ENCODE measurements at regions not wholly inside any gene's neighbourhood (a gene's known extent, or its start where the extent isn't known, plus 50 kb on each side); places are given as distances from the start of the nearest gene placed in this dataset.

- ATAC-seq (ENCODE audit: low read depth) (no peak), DNase-seq (no peak)
- POLR2A ChIA-PET (ENCODE audit: unreplicated experiment), result no interaction called here
- Histone ChIP-seq H3K9me3 (ENCODE audit: control insufficient read depth, insufficient read depth, low read length) (no peaks in the 10 kb centered on the region), H2AK5ac (ENCODE audit: low read depth, low read length) (no peak overlapping the region), H3K4me2 (ENCODE audit: low read depth, low read length) (no peak overlapping the region), H3K4me3 (ENCODE audit: insufficient read depth, low read depth, low read length) (no peak overlapping the region), H2BK20ac (ENCODE audit: low read depth, low read length) (no peak overlapping the region), H3K14ac (replicated peaks; ENCODE audit: low read depth, low read length) (no peak overlapping the region), H2BK120ac (ENCODE audit: low read depth, low read length) (no peak overlapping the region), H3K4ac (ENCODE audit: low read depth, low read length) (no peak overlapping the region), H4K20me1 (ENCODE audit: insufficient read depth, low read length) (no peaks in the 10 kb centered on the region), H3K4me1 (ENCODE audit: control insufficient read depth, insufficient read depth, low read length) (no peaks in the 10 kb centered on the region), H3K9ac (ENCODE audit: low read depth, low read length) (no peak overlapping the region), H3K9me1 (ENCODE audit: insufficient read depth, low read length) (no peaks in the 10 kb centered on the region), H4K5ac (ENCODE audit: low read depth, low read length) (no peak overlapping the region), H3K79me1 (ENCODE audit: low read depth in 1 of 2, low read length in 2 of 2) (no peaks in the 10 kb centered on the region), H3K23ac (ENCODE audit: low read depth, low read length) (no peak overlapping the region), H2BK5ac (ENCODE audit: low read depth, low read length, poor library complexity, severe bottlenecking) (no peak overlapping the region), H4K8ac (ENCODE audit: low read depth in 2 of 2, low read length in 2 of 2) (no peak overlapping the region), H3K27me3 (ENCODE audit: control insufficient read depth, insufficient read depth, low read length) (no peaks in the 10 kb centered on the region), H2AFZ (replicated peaks; ENCODE audit: low read length, poor library complexity) (no peak overlapping the region), H2BK15ac (ENCODE audit: low read depth, low read length) (no peak overlapping the region), H3K27ac (ENCODE audit: insufficient read depth, low read length) (no peak overlapping the region), H3K36me3 (ENCODE audit: control insufficient read depth, insufficient read depth, low read length) (no peaks in the 10 kb centered on the region), H4K91ac (ENCODE audit: insufficient read depth, low read depth, low read length) (no peak overlapping the region), H3K56ac (ENCODE audit: extremely low read depth, insufficient read depth, low read length) (no peak overlapping the region), H2AK9ac (replicated peaks; ENCODE audit: low read depth, low read length, poor library complexity) (no peak overlapping the region), H3K18ac (ENCODE audit: low read depth, low read length) (no peak overlapping the region)
- TF ChIP-seq RFX5 (IDR thresholded peaks at IDR 0.05; ENCODE audit: low read depth, low read length), result no peak
- TF ChIP-seq BHLHE40 (IDR thresholded peaks at IDR 0.05; ENCODE audit: low read depth, low read length), result no peak
- no peak for TF ChIP-seq USF2 (IDR thresholded peaks at IDR 0.05; ENCODE audit: low read depth, low read length)
- no peak for TF ChIP-seq POLR2A (IDR thresholded peaks at IDR 0.05; ENCODE audit: low read depth, low read length)
- BruUV-seq (replicated peaks), result no TSS peak
- dilution Hi-C loops (cut with HindIII; ENCODE audit: low sequenced_read_pairs, unreplicated experiment), result no loop called here
- CTCF ChIA-PET, result no interaction called here
- intact Hi-C loops (cut with micrococcal nuclease), result no loop called here
- in situ Hi-C loops (cut with MboI; ENCODE audit: low sequenced_read_pairs), result no loop called here
Observed at GRCh38 chrX:77061022-77061421, 386.2 kb upstream of the FGF16 start.

All from IMR-90 (cell line).